ENCODE measurements at regions not wholly inside any gene's neighbourhood (a gene's known extent, or its start where the extent isn't known, plus 50 kb on each side); places are given as distances from the start of the nearest gene placed in this dataset.

DNA sequence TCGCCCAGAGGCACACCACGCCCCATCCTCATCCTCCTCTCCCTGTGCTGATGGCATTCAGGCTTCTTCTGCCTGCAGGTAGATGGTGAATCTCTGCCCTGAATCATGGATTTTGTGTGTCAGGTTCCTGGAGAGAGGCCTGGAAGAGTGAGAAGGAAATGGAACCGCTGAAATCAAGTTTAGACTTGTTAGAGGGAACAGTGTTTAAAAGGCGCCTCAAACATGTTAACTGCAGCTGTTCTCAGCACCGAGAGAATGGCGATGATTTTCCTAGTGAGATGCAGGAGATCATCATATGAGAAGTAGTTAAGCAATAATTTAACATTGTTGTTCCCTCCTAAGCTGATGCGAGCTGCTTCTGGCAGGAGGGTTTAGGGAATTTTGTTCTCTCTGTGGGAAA, 744.4 kb upstream of the EEF2KMT start:
- no peak for DNase-seq (ENCODE audit: low spot score)

DNA sequence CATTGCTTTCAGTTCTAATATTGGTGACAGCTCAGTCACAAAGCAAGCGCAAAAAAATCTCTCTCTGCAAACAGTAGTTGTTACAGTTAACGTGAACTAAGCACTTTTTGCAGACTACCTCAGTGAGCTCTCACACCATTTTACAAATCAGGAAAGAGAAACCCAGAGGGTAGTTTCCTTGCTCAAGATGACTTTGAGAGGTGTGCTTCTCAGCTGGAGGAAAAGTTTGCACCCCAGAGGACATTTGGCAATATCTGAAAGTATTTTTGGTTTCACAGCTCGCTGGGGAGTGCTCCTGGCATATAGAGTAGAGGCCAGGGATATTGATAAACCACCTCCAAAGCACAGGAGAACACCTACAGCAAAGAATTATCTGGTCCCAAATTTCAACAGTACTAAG, 741.1 kb upstream of the EEF2KMT start:
- DNase-seq (ENCODE audit: low spot score), result no peak

DNA sequence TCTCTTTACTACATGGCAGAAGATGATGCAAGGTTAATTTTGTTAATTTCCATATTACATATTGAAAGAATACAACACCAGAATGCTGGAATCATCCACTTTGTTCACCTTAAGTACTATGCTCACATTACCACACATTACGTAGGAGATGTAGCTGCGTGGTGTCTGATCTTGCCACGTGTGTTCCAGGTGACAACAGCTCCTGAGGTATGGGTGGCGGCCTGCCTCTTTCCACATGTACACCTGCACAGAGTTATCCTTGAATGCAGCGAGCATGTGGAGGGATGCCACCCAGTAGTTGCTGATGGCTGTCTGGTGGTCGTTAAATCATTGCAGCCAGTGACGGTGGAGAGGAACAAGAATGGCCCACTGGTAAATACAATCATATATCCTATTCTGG, 740.5 kb upstream of the EEF2KMT start:
- no peak for DNase-seq (ENCODE audit: low spot score)

DNA sequence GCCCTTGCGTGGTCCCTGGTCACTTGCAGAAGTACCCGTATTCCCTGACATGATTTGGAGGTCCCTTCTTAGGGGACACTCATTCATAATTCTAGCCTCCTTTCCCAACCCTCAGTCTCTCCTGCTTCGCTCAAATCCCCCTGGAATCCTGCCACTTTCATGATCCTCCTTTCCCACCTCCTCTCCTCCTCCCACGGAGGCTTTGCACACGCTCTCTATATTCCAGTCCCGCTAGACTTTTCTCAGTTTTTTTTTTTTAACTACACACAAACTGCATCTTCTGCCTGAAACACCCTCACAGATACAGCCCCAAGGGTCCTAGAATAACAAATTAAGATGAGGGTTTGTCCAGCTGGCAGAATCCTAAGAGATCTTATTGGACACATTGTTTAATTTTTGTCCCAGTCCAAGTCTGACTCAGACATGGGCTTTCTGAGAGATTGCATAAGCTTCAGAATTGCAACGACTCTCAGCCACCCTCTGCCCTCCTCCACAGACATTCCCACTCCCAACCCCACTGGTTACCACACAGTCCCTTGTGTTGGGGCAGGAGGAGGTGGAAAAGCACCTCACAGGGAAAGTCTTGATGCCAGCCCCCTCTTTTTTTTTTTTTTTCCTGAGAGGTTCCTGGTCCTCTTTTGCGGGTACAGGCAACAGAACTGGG, 739.5 kb upstream of the EEF2KMT start:
- no peak for DNase-seq (ENCODE audit: low spot score)

DNA sequence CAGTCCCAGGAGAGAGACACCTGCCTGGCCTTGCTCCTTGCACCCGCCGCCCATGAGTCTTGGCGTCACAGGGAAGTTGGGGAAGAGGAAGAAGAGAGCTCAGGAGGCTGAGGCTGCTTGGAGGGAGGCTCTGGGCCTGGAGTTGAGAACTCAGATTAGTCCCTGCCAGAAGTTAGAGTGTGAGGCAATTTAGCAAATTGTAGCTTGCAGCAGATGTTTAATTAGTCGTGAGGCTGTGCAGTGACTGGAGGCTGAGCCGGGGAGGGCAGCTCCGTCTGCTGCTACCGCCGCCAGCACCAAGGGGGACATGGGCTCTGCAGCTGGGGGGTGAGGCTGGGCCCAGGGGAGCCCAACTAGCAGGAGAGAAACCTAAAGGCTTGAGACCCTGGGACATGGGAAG, 738.3 kb upstream of the EEF2KMT start:
- no peak for DNase-seq (ENCODE audit: low spot score)

DNA sequence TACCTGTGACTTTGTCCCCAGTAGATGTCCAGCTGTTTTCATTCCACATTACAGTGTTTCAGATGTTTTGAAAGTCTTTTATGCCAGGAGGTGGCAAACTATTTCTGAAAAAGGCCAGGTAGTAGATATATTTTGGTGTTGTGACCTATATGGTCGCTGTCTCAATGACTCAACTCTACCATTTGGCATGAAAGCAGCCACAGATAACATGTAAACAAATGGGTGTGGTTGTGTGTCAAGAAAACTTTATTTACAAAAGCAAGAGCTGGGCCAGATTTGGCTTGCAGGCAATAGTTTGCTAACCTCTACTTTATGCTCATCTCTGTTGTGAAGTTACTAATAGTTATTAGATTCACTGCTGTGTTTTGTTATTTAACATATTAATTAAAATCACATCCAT, 728.7 kb upstream of the EEF2KMT start:
- DNase-seq (ENCODE audit: low spot score), result no peak

DNA sequence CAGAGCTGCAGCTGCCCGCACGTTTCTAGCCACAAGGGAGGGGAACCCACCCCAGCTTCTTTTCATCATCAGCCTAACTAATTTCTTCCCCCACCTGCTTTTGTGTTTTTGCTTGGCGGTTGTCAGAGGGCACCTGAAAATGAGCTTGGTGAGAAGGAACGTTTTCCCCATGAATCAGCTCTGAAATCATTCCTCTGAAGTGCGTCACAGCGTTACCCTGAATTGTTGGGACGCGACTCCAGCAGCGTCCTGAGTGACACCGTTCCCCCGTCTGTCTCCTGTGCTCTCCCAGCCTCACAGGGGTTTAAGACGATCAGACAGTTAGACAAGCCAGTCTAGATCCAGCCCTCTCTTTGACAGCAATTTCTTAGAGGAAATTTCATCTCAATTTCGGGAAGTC, 722.9 kb upstream of the EEF2KMT start:
- no peak for DNase-seq (ENCODE audit: low spot score)

DNA sequence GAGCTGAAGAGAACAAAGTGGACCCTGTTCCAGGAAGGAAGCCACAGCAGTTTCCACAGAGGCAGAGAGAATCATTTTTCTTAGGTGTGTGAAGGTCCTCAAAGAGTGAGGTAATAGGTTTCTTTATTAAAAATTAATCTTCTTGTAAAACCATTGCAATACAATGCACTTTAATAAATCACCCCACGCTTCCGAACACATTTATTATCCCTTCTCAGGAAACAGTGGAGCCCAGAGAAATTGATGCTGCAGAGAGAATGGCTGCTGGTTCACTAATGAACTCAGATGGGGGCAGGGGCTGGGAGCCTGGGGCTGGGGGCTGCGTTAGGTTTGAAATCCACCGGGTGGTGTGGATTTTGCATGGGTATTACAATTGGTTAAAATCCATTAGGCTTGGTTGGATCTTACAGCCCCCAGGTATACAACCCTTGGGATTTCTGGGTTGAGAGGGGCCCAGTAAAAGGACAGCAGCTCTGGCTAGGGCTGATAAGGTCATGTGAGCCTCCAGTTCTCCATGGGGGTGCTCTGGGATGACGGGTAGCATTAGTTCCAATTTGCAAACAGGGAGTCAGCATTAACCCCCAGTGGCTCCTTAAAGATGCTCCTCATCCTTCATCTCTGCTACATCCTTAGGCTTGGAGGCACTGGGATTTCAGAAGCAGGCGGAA, 718.1 kb upstream of the EEF2KMT start:
- no peak for DNase-seq (ENCODE audit: low spot score)

DNA sequence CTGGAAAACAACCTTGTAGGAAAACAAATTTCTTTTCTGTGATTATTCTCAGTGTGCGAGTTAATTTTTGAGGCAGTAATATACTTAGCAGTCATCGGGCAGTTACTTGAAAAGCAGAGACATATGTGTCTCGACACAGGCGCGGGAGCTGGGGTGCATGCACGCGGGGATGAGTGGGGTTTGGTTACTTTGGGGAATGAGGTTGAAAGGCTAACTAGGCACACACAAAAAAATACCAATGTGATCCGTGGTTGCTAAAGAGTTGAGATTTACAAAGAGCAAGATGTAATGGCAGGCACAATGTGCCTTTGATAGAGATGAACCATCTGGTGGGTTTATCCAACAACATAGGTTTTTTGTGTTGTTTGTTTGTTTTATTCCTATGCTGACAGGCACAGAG, 703.8 kb upstream of the EEF2KMT start:
- no peak for DNase-seq (ENCODE audit: low spot score)

DNA sequence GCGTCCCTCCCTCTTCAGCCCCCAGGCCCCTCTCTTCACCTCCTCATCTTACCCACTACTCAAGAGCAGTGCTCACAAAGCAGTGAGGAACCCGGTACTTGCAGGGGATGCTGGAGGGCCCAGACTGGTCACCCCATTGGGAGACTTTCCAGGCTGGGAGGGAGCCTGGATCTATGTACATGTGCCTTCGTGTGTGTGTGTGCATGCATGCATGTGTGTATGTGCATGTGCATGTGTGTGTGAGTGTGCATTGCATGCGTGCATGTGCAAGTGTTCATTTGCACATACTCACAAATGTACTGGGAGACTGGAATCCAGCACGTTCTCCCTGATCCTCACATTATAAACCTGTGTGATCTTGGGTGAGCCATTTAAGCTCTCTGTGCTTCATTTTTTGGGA, 696.0 kb upstream of the EEF2KMT start:
- DNase-seq (ENCODE audit: low spot score), result no peak

DNA sequence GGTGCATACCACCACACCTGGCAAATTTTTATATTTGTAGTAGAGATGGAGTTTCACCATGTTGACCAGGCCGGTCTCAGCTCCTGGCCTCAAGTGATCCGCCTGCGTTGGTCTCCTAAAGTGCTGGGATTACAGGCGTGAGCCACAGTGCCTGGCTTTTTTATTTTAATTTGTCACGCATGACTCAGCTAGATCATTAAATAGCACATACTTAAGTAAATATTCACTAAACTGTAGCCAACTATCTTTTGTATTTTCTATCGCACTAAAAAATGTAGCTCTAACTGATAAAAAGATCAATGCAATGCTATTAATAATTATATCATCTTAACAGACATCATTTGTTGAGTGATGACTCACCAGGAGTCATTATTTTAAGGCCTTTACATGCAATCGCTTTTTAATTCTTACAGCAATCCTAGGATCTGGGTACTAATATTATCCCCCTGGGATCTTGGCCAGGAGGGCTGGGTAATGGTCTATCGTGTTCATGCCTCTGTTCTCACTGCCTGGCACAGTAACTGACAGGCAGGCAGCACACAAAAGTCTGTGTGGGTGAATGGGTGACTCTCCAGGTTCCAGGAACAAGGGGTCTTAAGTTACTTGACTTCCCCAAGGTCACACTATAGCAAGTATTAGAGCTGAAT, 693.5 kb upstream of the EEF2KMT start:
- no peak for DNase-seq (ENCODE audit: low spot score)

DNA sequence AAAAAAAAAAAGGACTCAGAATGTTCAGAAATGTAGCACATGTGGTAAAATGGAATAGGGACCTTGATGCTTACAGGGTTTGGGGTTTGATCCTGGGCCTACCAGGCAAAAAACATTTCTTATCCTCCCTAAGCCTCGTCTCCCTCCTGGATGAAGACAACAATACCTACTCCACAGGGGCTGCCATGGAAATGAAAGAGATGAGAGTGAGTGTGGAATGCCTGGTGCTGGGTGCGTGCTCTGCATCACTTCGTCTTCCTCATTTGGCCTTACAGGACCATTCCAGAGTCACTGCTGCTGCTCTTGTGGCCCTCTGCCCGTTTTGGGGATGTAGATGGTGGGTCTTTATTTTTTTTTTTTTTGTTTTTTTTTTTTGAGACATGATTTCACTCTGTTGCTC, 692.9 kb upstream of the EEF2KMT start:
- DNase-seq (ENCODE audit: low spot score), result no peak

DNA sequence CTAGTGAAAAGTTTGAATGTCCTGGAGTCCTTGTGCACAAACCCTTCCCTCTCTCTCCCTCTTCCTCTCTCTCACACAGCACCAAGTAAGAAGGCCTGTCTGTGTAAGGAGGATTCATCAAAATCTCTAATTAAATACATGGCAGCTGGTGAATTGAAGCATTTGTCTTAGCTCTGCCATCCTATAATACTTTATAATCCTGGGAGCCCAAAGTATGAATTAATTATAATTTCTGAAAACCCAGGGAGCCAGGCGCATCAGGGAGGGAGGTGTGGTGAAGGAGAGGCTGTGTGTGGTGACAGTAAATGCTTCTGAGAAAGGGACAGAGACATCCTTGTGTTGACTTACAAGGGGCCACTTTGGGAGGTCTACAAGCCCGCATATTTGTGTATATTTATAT, 691.4 kb upstream of the EEF2KMT start:
- no peak for DNase-seq (ENCODE audit: low spot score)

DNA sequence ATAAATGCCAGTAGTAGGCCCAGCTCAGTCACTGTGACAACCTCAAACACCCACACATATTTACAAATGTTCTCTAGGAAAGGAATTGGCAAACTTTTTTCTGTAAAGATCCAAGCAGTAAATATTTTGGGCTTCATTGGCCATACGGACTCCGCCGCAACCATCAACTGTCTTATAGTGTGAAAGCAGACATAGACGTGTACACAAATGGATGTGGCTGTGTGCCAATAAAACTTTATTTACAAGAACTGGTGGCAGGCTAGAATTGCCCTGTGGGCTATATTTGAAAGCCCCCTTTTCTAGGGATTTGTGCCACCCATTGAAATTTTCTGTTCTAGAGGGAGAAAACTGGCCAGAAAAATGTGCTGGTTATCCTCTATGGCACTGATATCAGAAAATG, 683.8 kb upstream of the EEF2KMT start:
- no peak for DNase-seq (ENCODE audit: low spot score)

DNA sequence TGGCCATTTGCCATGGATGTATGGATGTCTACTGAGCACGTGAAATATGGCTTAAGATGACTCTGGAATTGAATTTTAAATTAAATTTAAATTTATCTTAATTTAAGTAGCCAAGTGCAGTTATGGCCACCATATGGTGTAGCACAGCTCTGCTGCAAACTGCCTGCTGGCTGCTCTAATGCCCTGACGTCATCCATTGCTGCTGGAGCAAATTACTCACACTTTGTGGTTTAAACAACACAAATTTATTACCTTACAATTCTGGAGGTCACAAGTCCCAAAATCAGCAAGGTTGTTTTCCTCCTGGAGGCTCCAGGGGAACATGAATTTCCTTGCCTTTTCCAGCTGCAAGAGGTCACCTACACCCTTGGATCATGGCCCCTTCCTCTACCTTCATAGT, 679.3 kb upstream of the EEF2KMT start:
- DNase-seq (ENCODE audit: low spot score), result no peak

DNA sequence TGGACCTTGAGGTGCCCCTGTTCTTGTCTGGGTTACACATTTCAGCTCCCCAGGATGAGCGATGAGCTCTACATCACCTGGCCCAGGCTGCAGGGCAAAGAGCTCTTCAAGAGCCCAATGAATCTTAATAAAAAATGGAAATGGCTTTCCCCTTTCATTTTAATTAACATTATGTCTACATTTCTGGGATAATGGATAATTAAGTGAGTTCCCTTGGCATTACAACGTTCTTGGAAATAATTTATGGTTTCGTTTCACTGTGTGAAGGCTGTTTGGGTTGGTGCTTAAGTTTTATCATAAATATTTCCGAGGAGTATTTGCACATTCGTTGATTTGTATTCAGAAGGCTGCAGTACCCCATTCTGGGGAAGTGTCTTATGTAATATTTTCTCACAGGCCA, 678.3 kb upstream of the EEF2KMT start:
- DNase-seq (ENCODE audit: low spot score), result no peak

DNA sequence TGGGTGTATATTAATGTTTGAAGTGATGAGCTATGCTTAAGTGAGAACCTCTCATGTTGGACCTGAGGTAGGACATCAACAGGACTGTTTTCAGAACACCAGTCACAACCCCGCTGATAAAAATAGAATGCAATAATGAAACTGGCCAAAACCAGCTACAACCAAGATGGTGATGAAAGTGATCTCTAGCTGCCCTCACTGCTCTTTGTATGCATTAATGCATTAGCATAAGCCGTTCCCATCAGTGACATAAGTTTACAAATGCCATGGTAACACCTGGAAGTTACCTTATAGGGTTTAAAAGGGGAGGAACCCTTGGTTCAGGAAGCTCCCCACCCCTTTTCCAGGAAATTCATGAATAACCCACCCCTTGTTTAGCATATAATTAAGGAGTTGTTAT, 672.5 kb upstream of the EEF2KMT start:
- no peak for DNase-seq (ENCODE audit: low spot score)

DNA sequence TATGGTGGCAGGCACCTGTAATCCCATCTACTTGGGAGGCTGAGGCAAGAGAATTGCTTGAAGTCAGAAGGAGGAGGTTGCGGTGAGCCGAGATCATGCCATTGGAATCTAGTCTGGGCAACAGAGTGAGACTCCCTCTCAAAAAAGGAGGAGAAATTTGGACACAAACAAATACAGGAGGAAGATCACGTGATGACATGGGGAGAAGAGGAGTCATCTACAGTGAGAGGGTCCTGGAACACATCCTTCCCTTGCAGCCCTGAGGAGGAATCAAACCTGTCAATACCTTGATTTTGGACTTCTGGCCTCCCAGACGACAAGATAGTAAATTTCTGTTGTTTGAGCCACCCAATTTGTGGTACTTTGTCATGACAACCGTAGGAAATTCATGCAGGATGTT, 671.9 kb upstream of the EEF2KMT start:
- no peak for DNase-seq (ENCODE audit: low spot score)

DNA sequence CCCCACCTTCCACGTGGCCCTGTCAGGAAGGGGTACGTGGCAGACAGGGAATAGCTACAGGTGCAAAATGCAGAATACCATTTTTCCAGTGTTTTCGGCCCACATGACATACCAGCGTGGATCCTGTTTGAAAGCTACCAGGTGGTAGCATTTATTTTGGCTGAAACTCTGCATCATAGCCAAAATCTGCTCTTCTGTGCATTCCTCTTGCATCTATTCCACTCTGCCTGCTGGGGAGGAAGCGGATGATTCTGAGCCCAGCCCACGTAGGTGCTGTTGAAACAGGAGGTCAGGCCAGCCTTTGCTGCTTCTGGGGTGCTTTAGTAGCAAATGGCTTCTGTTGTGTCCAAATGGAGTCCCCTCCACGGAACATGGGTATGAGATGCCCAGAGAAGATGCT, 670.9 kb upstream of the EEF2KMT start:
- DNase-seq (ENCODE audit: low spot score), result no peak

DNA sequence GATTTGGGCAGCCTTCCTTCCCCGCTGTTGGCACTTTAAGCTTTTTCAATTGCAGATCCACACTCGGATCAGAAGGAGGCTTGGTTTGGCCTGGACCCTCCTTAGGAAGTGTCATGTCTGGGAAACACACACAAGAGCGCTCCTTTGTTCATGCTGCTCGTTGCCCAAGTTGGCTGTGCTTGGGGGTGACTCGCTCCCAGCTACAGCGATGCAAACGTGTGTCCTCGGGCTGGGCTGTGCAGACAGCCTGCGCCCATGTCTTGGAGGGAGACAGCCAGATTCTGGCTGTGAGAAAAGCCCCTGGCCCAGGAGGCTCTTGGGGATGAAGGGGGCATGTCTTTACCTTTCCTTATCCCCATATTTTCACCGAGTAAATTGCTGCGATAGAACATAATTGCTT, 665.6 kb upstream of the EEF2KMT start:
- DNase-seq (ENCODE audit: low spot score), result no peak

DNA sequence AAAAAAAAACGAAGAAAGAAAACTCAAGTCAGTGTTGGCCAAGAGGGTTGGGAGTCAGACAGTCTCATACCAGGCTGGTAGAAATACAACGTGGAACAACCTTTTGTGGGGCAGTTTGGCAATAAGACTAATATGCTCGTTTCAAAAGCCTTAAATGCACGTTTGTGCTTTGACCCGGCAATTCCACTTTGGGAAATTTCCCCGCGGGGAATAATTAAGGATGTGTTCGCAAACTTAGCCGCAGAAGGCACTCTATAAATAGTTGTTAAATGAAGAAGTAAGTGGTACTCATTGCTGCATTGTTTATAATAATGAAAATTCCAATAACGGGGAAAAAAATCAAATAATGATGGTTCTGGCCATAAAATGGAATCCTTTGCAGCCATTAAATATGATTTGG, 664.8 kb upstream of the EEF2KMT start:
- no peak for DNase-seq (ENCODE audit: low spot score)

DNA sequence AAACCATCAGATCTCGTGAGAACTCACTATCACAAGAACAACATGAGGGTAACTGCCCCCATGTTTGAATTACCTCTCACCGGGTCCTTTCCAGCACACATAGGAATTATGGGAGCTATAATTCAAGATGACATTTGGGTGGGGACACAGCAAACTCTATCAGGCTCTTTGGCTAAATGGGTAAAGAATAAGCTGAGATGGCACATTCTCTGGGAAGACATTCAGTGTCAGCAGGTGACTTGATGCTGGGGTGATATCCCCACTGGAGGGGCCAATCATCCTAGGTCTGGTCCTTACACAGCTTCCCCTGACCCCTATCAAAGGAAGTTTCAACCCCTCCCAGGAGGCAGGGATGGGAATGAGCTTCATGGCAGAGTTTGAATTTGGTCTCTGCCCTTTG, 664.0 kb upstream of the EEF2KMT start:
- DNase-seq (ENCODE audit: low spot score), result no peak

DNA sequence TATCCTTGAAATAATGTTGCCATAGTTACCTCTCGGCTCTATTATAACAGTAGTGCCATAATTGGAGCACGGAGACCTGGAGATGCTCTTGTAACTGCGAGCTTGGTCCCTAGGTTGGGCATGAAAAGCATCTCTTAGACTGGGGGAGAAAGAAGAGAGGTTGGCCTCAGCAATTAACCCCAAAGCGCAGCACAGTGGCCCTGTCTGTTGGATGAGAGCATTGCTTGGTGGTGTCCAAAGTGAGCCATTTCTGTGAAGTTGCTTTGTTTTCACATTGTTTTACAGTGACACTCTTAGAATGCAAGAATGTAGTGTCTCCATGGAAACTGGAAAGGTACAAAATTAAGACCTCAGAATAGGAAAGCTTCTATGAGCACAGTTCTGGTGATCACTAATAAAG, 660.7 kb upstream of the EEF2KMT start:
- no peak for DNase-seq (ENCODE audit: low spot score)

DNA sequence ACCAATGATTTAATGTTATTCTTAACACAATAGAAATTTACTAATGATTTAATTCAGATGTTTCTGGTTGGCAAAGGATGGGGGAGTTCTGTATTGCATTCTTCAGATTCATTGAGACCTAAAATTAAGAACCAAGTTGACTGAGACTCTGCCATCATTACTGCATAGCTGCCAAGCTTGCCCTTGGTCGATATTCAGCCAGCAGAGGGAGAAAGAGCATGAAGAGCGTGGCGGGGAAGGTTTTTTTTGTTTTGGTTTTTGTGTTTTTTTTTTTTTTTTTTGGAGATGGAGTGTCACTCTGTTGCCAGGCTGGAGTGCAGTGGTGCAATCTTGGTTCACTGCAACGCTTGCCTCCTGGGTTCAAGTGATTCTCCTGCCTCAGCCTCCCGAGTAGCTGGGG, 659.4 kb upstream of the EEF2KMT start:
- DNase-seq (ENCODE audit: low spot score), result no peak
